ENCODE measurements at regions not wholly inside any gene's neighbourhood (a gene's known extent, or its start where the extent isn't known, plus 50 kb on each side); places are given as distances from the start of the nearest gene placed in this dataset.

DNA sequence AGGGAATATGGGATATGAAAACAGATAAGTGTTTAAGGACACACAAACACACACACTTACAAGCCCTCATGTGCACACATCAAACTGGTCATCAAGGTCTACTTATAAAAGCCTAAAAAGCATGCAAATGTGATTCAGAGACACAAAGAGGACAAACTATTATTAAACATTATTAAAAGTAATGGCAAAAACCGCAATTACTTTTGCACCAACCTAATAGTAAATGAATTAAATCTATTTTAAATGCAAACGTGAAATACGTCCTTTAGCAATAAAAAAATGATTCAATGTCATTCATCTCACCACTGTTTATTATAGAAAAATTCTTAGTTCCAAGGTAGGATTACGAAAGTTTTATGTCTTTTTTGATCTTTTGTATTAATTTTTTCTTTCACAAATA is 91.1 kb upstream of the ARMCX2 start:
- TF ChIP-seq, protein P1, sequence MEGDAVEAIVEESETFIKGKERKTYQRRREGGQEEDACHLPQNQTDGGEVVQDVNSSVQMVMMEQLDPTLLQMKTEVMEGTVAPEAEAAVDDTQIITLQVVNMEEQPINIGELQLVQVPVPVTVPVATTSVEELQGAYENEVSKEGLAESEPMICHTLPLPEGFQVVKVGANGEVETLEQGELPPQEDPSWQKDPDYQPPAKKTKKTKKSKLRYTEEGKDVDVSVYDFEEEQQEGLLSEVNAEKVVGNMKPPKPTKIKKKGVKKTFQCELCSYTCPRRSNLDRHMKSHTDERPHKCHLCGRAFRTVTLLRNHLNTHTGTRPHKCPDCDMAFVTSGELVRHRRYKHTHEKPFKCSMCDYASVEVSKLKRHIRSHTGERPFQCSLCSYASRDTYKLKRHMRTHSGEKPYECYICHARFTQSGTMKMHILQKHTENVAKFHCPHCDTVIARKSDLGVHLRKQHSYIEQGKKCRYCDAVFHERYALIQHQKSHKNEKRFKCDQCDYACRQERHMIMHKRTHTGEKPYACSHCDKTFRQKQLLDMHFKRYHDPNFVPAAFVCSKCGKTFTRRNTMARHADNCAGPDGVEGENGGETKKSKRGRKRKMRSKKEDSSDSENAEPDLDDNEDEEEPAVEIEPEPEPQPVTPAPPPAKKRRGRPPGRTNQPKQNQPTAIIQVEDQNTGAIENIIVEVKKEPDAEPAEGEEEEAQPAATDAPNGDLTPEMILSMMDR (IDR thresholded peaks at IDR 0.05): no peak
- no peak for TF ChIP-seq POLR2A (IDR thresholded peaks at IDR 0.05)

All from gastroesophageal sphincter (tissue), 3 donors.